HG02981 (cell line): ENCODE measurements at regions not wholly inside any gene's neighbourhood (a gene's known extent, or its start where the extent isn't known, plus 50 kb on each side); places are given as distances from the start of the nearest gene placed in this dataset.

Experiments used
- ATAC-seq: cut with Tn5 transposase; IDR thresholded peaks from one replicate; pipeline ENCODE4 v1.9.1; 2021; ENCODE audit warnings: mild to moderate bottlenecking, moderate library complexity; ENCODE audit not compliant: unreplicated experiment

DNA sequence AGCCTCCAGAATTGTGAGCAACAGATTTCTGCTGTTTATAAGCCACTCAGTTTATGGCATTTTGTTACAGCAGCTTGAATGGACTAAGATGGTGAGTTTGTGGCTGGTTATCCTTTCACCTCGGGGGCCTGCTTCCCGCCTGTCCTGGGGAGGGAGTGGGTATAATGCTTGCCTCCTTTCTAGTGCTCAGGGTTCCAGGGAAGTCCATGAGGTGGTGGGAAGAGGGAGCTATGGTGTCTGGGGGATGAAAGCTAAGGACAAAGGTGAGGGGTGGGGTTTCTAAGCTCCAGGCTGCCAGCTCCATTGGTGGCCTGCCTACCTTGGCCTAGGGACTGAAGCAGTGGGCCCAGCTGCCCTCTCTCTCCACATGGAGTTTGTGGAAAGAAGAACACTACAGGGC is 50.2 kb upstream of the SDK2 start:
- no peak for ATAC-seq

DNA sequence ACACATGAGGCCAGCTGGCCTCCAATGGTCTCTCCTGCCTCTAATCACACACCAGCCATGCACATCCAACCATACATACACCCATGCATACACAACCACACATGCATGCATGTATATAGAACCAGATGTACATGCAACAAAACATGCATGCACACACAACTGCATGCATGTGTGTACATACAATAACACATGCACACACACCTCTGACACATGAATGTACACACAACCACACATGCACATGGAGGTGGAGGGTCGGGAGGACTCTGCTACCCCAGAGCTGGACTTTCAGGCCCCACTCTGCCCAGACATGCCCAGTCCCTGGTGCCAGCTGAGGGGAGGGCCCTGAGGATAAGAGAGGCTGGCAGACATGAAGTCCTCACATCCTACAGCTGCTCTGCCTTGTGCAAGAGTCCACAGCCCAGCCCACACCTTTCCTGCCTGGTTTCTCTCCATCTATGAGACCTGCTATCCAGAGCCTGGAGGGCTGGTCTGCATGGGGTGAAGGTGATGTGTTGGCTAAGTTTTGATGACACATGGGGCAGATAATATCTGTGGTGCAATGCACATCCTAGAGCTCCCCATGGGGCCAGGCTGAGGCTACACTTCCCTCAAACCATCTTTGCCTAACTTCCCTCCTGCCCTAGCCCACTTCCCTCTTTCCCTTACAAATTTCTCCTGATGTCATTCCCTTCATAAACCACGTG is 50.9 kb upstream of the SDK2 start:
- ATAC-seq, result no peak

DNA sequence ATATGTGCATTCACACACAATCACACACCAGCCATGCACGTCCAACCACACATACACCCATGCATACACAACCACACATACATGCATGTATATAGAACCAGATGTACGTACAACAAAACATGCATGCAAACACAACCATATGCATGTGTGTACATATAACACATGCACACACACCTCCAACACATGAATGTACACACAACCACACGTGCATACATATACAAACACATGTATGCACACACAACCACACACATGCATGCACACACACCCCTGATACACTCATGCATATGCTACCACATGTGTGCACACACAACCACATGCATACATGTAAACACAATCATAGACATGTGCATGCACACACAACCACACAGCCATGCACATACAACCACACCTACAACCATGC is 52.0 kb upstream of the SDK2 start:
- ATAC-seq, result no peak

DNA sequence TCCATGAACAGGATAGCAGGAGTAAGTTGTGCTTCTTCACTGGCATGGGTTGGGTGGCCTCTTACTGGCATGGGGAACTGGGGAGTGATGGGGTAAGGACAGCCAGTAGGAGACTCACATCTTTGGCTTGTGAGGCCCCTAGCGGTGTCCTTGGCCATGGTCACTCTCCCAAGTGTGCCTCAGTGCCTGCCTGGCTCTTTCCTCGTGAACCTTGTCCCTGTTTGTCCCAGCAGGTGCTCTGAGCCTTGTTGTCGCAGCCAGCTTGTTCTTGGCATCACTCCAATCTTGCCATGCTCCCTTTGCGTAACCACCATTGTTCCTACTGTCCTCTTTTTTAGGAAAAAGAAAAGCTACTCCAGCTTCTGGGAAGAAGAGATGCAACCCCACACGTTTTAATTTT is 53.6 kb upstream of the SDK2 start:
- no peak for ATAC-seq

DNA sequence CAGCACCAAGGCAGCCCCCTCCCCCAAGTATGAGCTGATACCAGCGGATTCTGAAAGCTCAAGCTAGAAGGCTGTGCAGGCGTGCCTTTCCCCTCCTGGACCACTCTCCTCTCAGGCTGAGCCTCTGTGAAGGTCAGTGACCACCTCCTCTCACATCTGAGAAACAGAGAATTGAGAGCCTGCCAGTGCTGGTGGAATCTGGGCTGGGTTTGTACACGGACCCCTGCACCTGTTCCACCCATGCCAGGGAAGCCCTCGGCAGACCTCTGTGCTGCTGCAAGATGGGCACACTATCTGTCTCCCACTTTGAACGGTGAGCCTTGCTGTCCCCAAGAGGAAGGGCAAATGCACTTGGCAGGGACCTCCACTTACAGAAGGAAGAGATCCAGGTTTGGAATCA is 54.7 kb upstream of the SDK2 start:
- no peak for ATAC-seq

DNA sequence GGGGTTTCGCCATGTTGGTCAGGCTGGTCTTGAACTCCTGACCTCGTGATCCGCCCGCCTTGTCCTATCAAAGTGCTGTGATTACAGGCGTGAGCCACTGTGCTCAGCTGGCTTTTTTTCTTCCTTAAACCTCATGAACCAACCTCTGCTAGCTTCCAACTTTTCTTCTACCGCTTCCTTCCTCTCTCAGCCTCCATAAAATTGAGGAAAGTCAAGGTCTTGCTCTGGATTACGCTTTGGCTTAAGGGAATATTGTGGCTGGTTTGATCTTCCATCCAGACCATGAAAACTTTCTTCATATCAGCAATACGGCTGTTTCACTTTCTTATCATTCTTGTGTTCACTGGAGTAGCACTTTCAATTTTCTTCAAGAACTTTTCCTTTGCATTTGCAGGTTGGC is 57.5 kb upstream of the SDK2 start:
- ATAC-seq, result no peak

DNA sequence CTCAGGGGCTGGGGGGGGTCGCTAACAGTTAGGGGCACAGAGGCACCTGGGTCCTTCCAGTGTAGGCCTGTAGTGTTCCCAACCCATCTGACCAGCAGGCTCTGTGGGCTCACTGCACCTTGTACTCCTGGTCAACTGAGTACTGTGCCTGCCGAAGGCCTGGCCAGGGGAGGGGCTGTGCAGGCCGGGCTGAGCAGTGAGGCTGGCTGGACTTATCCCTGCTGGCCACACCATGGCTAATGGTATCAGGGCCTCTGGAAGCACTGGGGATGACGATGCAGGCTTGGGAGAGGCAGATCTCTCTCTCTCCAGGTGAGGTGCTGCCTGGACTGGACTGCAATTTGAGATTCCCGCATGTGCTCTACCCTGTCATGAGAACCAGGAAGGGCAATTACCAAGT is 58.9 kb upstream of the SDK2 start:
- ATAC-seq, result no peak

DNA sequence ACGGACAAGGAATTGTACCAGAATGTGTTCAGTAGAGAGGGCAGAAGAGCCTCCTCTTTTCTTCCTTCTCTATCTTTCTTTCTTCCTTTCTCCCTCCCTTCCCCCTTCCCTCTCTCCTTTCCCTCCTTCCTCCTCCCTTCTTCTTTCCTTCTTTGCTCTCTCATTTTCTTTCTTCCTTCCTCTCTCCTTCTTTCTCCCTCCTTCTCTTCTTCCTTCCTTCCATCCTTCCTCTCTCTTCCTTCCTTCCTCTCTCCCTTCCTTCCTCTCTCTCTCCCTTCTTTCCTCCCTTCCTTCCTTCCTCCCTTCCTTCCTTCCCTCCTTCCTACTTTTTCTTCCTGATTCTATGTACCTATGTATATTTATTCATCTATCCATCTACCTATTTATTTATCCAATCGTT is 59.7 kb upstream of the SDK2 start:
- no peak for ATAC-seq

DNA sequence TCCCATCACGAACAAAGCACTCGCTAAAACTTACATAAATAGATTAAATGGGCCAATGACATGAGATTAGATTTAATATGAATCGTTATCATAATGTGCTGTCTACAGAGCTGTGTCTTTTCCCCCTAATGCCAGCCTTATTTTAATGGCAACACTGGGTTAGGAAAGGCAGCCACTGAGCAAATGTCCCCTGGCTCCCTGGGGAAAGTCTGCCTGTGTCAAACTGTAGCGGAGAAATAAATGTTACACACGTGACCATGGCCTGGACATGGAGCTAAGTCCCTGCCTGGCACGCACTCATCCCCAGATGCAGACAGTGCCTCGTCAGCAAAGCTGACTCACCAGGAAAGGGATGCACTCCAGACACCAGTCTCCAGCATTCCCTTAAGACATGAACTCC is 61.3 kb upstream of the SDK2 start:
- no peak for ATAC-seq

DNA sequence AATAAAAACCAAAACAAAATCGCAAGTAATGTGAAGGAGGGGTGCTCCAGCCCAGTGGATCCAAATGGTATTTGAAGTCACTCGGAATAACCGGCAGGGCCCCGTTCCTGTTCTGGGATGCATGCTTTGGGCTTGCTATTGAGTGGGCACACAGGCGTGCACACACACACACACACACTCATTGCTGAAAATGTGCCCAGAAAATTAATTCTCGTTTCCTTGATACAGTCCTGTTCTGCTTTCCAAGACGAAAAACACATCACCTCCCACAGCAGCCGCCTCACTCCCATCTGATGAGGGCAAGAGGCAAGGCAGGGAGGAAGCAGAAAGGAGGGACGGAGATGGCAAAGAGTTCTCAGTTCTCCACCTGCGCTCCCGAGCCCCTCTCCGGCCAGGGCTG is 62.2 kb upstream of the SDK2 start:
- ATAC-seq, result no peak

DNA sequence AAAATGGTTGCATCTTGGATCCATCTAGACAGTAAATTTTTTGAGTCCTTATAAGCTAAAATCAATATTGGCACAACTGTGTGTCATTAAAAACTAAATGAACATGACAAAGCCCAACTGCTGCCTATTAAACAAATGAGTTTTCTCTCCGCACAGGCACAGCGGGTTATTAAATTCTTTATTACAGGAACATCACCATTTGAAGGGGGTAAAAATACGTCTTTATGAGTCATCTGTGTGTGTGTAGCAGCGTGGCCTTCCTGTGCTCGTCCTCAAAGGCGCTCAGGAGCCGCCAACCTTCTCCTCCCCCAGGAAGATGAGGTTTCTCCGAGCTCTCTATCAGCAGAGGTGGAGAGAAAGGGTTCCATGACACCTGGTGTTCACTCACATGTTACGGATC is 62.6 kb upstream of the SDK2 start:
- no peak for ATAC-seq

DNA sequence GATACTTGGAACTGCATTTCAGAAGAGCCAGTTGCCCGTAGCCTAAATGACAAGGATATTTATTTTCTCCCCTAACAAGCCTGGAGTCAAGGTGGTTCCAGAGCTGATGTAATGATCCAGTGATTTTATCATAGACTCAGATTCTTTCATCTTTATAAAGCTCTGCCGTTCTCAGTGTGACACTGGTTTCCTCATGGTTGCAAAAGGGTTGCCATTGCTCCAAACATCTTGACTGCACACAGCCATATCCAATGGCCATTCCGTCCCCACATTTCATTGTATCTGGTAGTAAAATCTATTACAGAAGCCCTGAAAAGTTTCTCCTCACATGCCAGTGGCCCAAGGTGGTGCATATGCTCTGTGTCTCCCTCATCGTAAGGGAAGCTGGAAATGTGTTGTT is 63.1 kb upstream of the SDK2 start:
- no peak for ATAC-seq

DNA sequence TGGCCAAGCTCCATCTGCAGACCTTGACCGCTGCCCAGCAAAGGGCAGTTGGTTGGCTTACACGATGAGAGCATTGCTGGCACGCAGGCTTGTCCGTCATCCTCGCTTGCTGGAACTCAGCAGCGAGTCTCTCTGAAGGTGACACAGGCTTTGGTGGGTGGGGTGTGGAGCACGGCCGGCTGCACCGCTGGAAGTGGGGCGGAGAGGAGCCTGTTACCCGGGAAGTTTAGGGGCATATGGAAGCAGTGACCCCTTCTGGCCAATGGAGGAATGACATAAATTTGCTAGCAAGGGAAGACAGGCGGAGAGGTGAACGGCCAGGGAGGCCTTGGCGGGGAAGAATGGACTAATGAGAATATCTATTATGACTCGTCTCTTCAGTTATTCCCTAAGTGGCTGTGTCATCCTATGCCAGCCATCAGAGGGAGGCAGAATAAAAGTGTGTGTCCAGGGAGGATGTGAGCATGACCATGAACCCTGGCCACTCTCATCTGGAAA is 65.9 kb upstream of the SDK2 start:
- no peak for ATAC-seq

DNA sequence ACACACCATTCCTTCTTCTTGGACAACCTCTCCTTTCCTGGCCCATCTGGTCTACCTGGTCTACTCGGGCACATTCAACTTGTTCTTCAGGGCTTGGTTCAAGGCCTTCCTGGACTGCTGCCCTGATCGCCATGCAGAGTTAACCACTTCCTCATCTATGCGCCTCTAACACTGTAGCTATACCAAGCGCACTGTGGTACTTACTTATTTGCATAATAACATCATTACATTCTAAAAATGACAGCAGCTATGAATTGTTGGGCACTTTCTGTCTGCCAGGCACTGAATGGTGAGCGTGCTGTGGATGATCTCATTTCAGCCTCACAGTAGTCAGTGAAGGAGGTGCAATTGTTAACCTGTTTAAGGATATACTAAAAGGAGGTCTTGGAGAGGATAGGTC is 66.9 kb upstream of the SDK2 start:
- peak; percentile 79 for ATAC-seq

DNA sequence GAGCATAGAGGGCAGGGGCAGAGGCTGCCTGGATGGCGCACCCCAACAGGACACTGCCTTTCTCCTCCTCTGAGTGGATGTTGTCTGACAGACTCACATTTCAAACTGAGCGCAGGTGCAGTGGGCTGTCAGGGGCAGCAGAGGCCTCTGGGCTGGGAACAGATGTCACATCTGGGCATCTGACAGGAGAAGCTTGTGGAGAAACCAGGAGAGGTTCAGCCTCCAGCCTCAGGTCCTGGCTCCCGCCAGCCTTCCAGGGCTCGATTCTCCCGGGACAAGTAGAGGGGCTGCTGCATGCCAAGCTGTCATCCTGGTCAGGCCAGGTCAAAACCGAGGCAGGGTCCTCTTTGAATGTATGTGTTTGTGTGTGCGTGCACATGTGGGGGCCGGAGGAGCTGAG is 67.7 kb upstream of the SDK2 start:
- no peak for ATAC-seq

DNA sequence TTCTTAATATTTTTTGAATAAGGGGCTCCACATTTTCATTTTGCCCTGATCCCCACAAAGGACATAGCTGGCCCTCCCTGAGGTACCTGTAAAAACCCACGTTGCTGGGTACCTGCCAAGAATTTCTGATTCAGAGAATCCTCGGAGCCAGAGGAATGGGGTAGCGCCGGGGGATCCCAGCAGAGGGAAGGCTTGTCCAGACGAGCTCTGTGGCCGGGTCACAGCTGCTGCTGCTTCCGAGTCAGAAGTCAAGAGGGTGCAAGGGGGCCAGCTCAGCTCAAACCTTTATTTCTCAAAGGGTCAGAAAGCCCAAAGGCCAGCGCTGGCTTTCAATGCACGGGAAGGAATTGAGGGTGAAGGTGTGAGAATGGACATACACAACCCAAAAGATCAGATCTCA is 68.9 kb upstream of the SDK2 start:
- no peak for ATAC-seq

DNA sequence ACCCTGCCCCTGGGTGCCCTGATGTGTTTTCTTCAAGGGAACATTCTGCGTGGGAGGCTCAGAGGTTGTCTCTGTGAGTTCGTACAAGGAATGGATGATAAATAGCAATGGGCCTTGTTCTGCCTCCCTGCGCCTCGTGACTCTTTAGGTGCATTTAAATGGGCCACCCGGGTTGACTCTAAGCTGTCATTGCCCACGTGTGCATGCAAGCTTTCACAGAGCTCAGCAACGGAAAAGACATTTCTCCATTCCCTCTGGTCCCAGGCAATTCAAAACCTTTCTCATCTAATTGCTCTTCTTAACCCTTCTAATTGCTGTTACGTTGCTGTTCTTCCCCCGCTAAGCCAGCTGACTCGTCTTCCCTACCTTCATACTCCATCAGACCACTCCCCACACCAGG is 71.5 kb upstream of the SDK2 start:
- ATAC-seq, result no peak

DNA sequence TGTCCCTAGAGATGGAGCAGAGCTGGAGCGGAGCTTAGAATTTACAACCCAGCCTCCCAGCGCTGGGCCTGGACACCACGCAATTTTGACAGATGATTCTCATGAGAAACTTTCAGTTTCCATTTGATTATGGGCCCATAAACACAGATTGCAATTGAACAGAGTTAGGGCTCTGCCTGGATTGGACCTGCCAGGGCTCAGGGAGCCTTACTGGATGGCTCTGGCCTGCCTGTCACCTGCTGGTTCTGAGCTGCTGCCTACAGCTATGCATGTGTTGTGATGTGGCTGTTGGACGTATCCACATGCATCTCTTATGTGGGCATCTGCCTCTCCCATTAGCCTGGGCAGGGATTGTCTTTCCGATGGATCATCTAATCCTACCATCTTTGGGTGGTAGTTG is 73.4 kb upstream of the SDK2 start:
- ATAC-seq, result no peak

DNA sequence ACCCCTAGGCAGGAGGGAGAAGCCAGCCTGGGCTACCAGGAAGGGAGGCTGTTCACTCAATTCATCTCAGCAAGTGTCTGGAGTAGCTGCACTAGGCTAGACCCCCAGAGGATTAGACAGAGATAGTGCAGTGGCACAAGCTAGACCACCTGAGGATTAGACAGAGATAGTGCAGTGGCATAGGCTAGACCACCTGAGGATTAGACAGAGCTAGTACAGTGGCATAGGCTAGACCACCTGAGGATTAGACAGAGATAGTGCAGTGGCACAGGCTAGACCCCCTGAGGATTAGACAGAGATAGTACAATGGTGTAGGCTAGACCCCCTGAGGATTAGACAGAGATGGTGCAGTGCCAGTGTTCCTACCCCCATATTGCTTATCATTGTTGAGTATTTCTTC is 74.1 kb upstream of the SDK2 start:
- no peak for ATAC-seq

DNA sequence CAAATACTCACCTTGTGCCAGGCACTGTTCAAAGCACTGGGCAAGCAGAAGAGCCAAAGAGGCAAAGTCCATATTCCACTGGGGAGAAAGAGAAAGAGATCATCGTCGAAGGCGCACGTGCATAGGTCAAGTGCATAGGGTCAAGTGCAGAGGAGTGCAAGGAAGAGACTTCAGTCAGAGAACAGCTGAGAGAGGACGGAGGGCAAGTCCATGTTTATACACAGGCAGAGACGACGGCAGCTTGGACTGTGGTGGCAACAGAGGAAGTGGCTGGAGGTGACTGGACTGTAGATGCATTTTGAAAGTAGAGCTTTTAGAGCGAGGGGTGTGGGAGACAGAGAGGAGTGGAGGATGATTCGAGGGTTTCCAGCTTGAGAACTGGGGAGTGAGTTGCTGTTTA is 74.7 kb upstream of the SDK2 start:
- no peak for ATAC-seq

DNA sequence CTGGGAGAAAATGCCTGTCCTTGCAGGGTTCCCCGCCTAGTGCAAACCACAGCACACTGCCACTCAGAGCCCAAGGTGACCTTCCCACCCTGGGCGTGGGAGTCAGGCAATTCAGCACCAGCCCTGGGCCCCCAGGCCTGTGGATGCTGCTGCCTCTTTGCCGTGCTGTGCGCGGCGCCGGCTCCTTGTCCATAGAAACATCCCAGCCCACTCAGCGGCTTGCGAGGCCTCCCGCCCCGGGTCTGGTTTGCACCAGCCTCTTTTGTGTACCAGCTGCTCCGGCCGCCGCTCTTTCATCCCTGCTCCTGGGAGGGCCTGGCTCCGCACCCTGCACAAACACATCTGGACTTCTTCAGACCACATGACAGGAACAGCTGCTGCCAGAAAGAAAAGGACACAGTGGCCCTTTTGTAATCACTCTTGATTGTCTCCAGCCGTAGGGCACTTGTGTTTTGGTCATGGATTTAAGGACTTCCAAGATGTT is 75.4 kb upstream of the SDK2 start:
- no peak for ATAC-seq

DNA sequence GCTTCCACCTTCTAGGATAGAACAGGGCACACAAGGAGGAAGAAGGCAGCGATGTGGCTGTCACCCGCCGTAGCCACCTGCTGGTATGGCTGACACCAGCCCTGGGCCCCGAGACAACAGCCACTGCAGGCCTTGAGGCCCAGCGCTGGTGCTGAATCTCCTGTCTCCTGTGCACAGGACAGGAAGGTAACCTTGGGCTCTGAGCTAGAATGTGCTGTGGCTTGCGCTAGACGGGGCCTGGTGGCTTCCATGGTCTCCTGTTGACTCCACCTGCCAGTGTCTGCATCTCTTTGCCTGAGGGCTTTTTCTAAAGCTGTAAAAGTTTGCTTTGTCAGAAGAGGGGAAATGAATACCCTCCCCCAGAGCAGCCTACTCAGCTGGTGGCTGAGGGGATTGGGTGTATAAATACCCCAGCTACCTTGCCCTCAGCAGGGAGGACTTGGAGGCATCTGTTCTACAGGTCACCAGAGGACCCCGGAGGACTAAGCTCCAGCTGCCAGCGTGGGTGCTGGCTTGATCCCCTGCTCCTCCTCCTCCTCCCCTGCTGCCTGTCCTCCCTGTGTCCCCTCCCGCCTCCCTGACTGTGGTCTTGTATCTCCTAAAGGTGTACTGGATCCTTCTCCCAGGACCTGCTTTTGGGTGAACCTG is 76.1 kb upstream of the SDK2 start:
- ATAC-seq, result no peak

DNA sequence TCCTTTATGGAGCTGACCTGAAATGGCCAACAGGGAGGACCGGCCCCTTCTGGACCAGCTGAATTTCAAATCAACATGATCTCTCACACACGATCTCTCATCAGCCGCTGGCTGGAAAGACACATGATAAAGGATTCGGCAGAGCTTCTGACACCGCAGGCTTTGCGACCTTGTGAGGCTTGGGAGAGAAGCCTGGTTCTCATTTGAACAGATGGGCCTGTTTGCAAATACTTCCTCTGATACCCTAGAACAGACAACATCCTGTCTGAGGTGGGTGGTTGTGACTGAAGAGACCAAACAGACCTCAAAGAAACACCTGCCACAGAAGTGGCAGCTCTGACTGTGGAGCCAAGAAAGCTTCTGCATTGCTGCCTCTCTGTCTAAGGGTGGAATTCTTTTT is 77.9 kb upstream of the SDK2 start:
- no peak for ATAC-seq
